ENCODE measurements at regions not wholly inside any gene's neighbourhood (a gene's known extent, or its start where the extent isn't known, plus 50 kb on each side); places are given as distances from the start of the nearest gene placed in this dataset.

- DNase-seq (ENCODE audit: low spot score): no peak
- POLR2A ChIA-PET: no interaction called here
- H3K9me3 Mint-ChIP-seq: peaks cover 21% of the 10 kb centered on the region
- CTCF ChIA-PET: no interaction called here
- H3K27me3 Mint-ChIP-seq (ENCODE audit: low read depth): no peaks in the 10 kb centered on the region
- H3K27ac Mint-ChIP-seq: no peak overlapping the region
- peaks cover 6% of the 10 kb centered on the region for H3K36me3 Mint-ChIP-seq
- no peak for TF ChIP-seq GABPB1 (CRISPR knock-in tag; IDR thresholded peaks at IDR 0.05)
- TF ChIP-seq ELF4 (CRISPR knock-in tag; IDR thresholded peaks at IDR 0.05; ENCODE audit: low read depth): no peak
- no peak for TF ChIP-seq GTF2I (CRISPR knock-in tag; conservative IDR thresholded peaks at IDR 0.05)
- TF ChIP-seq ZNF263 (CRISPR knock-in tag; IDR thresholded peaks at IDR 0.05; ENCODE audit: low read depth): no peak
- no peak for TF ChIP-seq NFATC4 (CRISPR knock-in tag; IDR thresholded peaks at IDR 0.05)
- no peak for TF ChIP-seq ZMAT4 (CRISPR knock-in tag; IDR thresholded peaks at IDR 0.05)
- no peak for TF ChIP-seq PREB (CRISPR knock-in tag; IDR thresholded peaks at IDR 0.05; ENCODE audit: borderline replicate concordance)
- no peak for ATAC-seq
- H3K4me3 Mint-ChIP-seq: no peak overlapping the region
- no peaks in the 10 kb centered on the region for H3K4me1 Mint-ChIP-seq
Measured at GRCh38 chr6:147802459-147802858, 294.0 kb downstream of the SAMD5 start.

- H3K27ac Mint-ChIP-seq: no peak overlapping the region
- H3K27me3 Mint-ChIP-seq (ENCODE audit: low read depth): no peaks in the 10 kb centered on the region
- ATAC-seq: no peak
- no peaks in the 10 kb centered on the region for H3K4me1 Mint-ChIP-seq
- peaks cover 21% of the 10 kb centered on the region for H3K9me3 Mint-ChIP-seq
- CTCF ChIA-PET: no interaction called here
- POLR2A ChIA-PET: no interaction called here
- H3K36me3 Mint-ChIP-seq: peaks cover 6% of the 10 kb centered on the region
- DNase-seq (ENCODE audit: low spot score): no peak
- H3K4me3 Mint-ChIP-seq: no peak overlapping the region
- TF ChIP-seq HMGXB4 (CRISPR knock-in tag; IDR thresholded peaks at IDR 0.05): no peak
- TF ChIP-seq FOXP1 (CRISPR knock-in tag; IDR thresholded peaks at IDR 0.05; ENCODE audit: borderline replicate concordance): no peak
- no peak for TF ChIP-seq NFE2L1 (CRISPR knock-in tag; IDR thresholded peaks at IDR 0.05)
- TF ChIP-seq E2F5 (CRISPR knock-in tag; IDR thresholded peaks at IDR 0.05): no peak
- no peak for TF ChIP-seq CTCF (IDR thresholded peaks at IDR 0.05)
- TF ChIP-seq ZNF671 (CRISPR knock-in tag; IDR thresholded peaks at IDR 0.05): no peak
- no peak for TF ChIP-seq PRDM15 (CRISPR knock-in tag; IDR thresholded peaks at IDR 0.05)
- TF ChIP-seq RELA (CRISPR knock-in tag; IDR thresholded peaks at IDR 0.05; ENCODE audit: borderline replicate concordance): no peak
- TF ChIP-seq CDX4 (CRISPR knock-in tag; IDR thresholded peaks at IDR 0.05; ENCODE audit: borderline replicate concordance): no peak
- TF ChIP-seq ATF2 (CRISPR knock-in tag; IDR thresholded peaks at IDR 0.05; ENCODE audit: borderline replicate concordance, low read depth): no peak
- TF ChIP-seq ZNF232 (CRISPR knock-in tag; IDR thresholded peaks at IDR 0.05): no peak
- no peak for TF ChIP-seq IRF1 (CRISPR knock-in tag; IDR thresholded peaks at IDR 0.05)
- TF ChIP-seq OVOL2 (CRISPR knock-in tag; IDR thresholded peaks at IDR 0.05; ENCODE audit: borderline replicate concordance): no peak
- no peak for TF ChIP-seq ZNF512 (CRISPR knock-in tag; IDR thresholded peaks at IDR 0.05; ENCODE audit: borderline replicate concordance)
Measured at GRCh38 chr6:147805155-147805554, 296.7 kb downstream of the SAMD5 start.
